ENCODE measurements at regions not wholly inside any gene's neighbourhood (a gene's known extent, or its start where the extent isn't known, plus 50 kb on each side); places are given as distances from the start of the nearest gene placed in this dataset.
A peak's percentile ranks its signal among the peaks of the same experiment; 100 is the strongest.

GRCh38 chr4:30005995-30006394, 714.2 kb upstream of the PCDH7 start:
- no peaks in the 10 kb centered on the region for H3K27me3 Mint-ChIP-seq (ENCODE audit: insufficient read depth)

GRCh38 chr4:30024526-30024925, 695.6 kb upstream of the PCDH7 start:
- Mint-ChIP-seq H3K4me1 (no peaks in the 10 kb centered on the region), H3K27me3 (ENCODE audit: insufficient read depth) (no peaks in the 10 kb centered on the region)
- no peaks in the 10 kb centered on the region for H3K27me3 ChIP-seq (ENCODE audit: control insufficient read depth, insufficient read depth, low read length, poor library complexity, severe bottlenecking)

More at GRCh38 chr4:30005995-30006394, 714.2 kb upstream of the PCDH7 start:
- 91% methylated on average over 4 of the region's 4 CpGs; no CpG with 5 or more reads in 1 of the 2 experiments for WGBS, 2 experiments (ENCODE audit: insufficient coverage in 1 of 2, insufficient read length in 1 of 2)
- no peak for TF ChIP-seq CTCF (conservative IDR thresholded peaks at IDR 0.05)
- no peaks in the 10 kb centered on the region for H3K27me3 ChIP-seq (ENCODE audit: control insufficient read depth, insufficient read depth, low read length, poor library complexity, severe bottlenecking)
- no peak for DNase-seq
- peaks cover 1% of the 10 kb centered on the region for H3K9me3 ChIP-seq (ENCODE audit: control insufficient read depth, low read length)
- Mint-ChIP-seq H3K4me1 (no peaks in the 10 kb centered on the region), H3K4me3 (no peak overlapping the region), H3K36me3 (ENCODE audit: low read depth) (no peaks in the 10 kb centered on the region), H3K27ac (no peak overlapping the region), H3K9me3 (no peaks in the 10 kb centered on the region)
- no peak overlapping the region for H3K27ac ChIP-seq (ENCODE audit: low read depth, low read length)
- H3K4me3 ChIP-seq (ENCODE audit: low read length), result no peak overlapping the region
- H3K4me1 ChIP-seq (ENCODE audit: control insufficient read depth, insufficient read depth, low read length), result no peaks in the 10 kb centered on the region
- H3K9ac ChIP-seq (ENCODE audit: extremely low read depth, low read length, poor library complexity, severe bottlenecking), result no peak overlapping the region
- H3K36me3 ChIP-seq (ENCODE audit: control insufficient read depth, insufficient read depth, low read length), result no peaks in the 10 kb centered on the region

GRCh38 chr4:30028826-30029225, 691.3 kb upstream of the PCDH7 start:
- no peaks in the 10 kb centered on the region for H3K9me3 Mint-ChIP-seq
- no peaks in the 10 kb centered on the region for H3K4me1 ChIP-seq (ENCODE audit: control insufficient read depth, insufficient read depth, low read length)

More at GRCh38 chr4:30024526-30024925, 695.6 kb upstream of the PCDH7 start:
- H3K36me3 ChIP-seq (ENCODE audit: control insufficient read depth, insufficient read depth, low read length), result no peaks in the 10 kb centered on the region
- Mint-ChIP-seq H3K27ac (no peak overlapping the region), H3K9me3 (peaks cover 2% of the 10 kb centered on the region), H3K4me3 (no peak overlapping the region), H3K36me3 (ENCODE audit: low read depth) (no peaks in the 10 kb centered on the region)
- WGBS, 2 experiments (ENCODE audit: insufficient coverage in 1 of 2, insufficient read length in 1 of 2), result 93 to 100% methylated on average over 2 of the region's 2 CpGs
- no peaks in the 10 kb centered on the region for H3K4me1 ChIP-seq (ENCODE audit: control insufficient read depth, insufficient read depth, low read length)
- DNase-seq, result no peak
- H3K9ac ChIP-seq (ENCODE audit: extremely low read depth, low read length, poor library complexity, severe bottlenecking), result no peak overlapping the region
- no peaks in the 10 kb centered on the region for H3K9me3 ChIP-seq (ENCODE audit: control insufficient read depth, low read length)
- H3K27ac ChIP-seq (ENCODE audit: low read depth, low read length), result no peak overlapping the region
- no peak for TF ChIP-seq CTCF (conservative IDR thresholded peaks at IDR 0.05)
- H3K4me3 ChIP-seq (ENCODE audit: low read length), result no peak overlapping the region

More at GRCh38 chr4:30028826-30029225, 691.3 kb upstream of the PCDH7 start:
- H3K9ac ChIP-seq (ENCODE audit: extremely low read depth, low read length, poor library complexity, severe bottlenecking), result no peak overlapping the region
- H3K27me3 Mint-ChIP-seq (ENCODE audit: insufficient read depth), result no peaks in the 10 kb centered on the region
- TF ChIP-seq CTCF (conservative IDR thresholded peaks at IDR 0.05), result no peak
- no peaks in the 10 kb centered on the region for H3K9me3 ChIP-seq (ENCODE audit: control insufficient read depth, low read length)
- no peak overlapping the region for H3K4me3 ChIP-seq (ENCODE audit: low read length)
- no peak for DNase-seq
- H3K36me3 ChIP-seq (ENCODE audit: control insufficient read depth, insufficient read depth, low read length), result no peaks in the 10 kb centered on the region
- peak overlapping the region; percentile 81 for H3K27ac Mint-ChIP-seq
- H3K36me3 Mint-ChIP-seq (ENCODE audit: low read depth), result no peaks in the 10 kb centered on the region
- no peaks in the 10 kb centered on the region for H3K4me1 Mint-ChIP-seq
- no peak overlapping the region for H3K4me3 Mint-ChIP-seq
- H3K27me3 ChIP-seq (ENCODE audit: control insufficient read depth, insufficient read depth, low read length, poor library complexity, severe bottlenecking), result no peaks in the 10 kb centered on the region
- no peak overlapping the region for H3K27ac ChIP-seq (ENCODE audit: low read depth, low read length)
